ENCODE measurements at regions not wholly inside any gene's neighbourhood (a gene's known extent, or its start where the extent isn't known, plus 50 kb on each side); places are given as distances from the start of the nearest gene placed in this dataset.

DNA sequence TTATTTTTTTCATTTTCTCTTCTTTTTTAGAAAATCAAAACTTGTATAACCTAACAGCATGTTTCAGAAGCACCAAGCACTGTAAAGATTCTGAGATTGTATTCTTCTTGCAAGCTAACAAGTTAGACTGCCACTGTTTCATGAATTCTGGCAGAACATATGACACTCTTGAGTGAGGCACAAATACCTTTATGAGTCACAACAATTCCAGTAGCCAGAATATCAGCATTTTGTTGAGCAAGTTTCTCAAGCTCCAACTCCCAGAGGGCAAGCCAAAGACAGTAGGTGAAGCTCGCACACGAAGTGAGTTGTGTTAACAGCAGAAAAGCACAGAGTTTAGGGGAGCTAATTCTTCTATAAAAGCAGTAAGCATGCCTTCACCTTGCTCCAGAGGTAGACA, 268.8 kb upstream of the NCAM2 start:
- TF ChIP-seq CTCF (IDR thresholded peaks at IDR 0.05; ENCODE audit: insufficient read depth, low read depth, low read length): no peak
- no peak for TF ChIP-seq EZH2 (IDR thresholded peaks at IDR 0.05; ENCODE audit: insufficient read depth, low read length)

Measured in astrocyte (in vitro differentiated cells and primary cell).